ENCODE measurements at regions not wholly inside any gene's neighbourhood (a gene's known extent, or its start where the extent isn't known, plus 50 kb on each side); places are given as distances from the start of the nearest gene placed in this dataset.

- Histone ChIP-seq H3K27me3 (ENCODE audit: control insufficient read depth, insufficient read depth, low read length) (no peaks in the 10 kb centered on the region), H3K9me3 (ENCODE audit: control insufficient read depth, low read depth, low read length) (no peaks in the 10 kb centered on the region), H3K36me3 (ENCODE audit: control insufficient read depth, insufficient read depth, low read length) (no peaks in the 10 kb centered on the region), H3K4me3 (ENCODE audit: low read length) (no peak overlapping the region), H3K4me1 (ENCODE audit: control insufficient read depth, insufficient read depth, low read length) (no peaks in the 10 kb centered on the region), H3K27ac (ENCODE audit: low read length) (no peak overlapping the region)
- 100% methylated on average over 1 of the region's 2 CpGs for WGBS (ENCODE audit: insufficient coverage, low lambda C conversion rate)
- DNase-seq, result no peak
These were observed 281.1 kb downstream of the SPRY2 start for GRCh38 chr13:80059789-80060188.

DNA sequence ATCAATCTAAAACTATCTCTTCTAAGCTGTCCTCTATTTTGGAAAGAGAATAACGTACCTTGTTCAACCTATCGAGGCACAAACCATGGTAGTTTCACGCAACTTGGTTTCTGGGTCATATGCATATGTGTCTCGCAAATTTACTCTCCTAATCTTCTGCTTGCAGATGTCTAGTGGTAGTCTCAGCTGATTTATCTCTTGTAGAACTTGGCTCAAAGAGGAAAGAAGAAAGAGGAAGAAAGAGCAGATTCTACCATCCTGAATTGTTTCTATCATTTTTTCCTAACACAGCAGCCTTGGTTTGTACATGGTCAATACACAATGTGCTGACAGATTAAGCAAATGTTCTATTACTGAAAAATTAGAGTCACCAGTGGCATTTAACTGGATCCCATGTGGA is 282.3 kb downstream of the SPRY2 start:
- Histone ChIP-seq H3K36me3 (ENCODE audit: control insufficient read depth, insufficient read depth, low read length) (no peaks in the 10 kb centered on the region), H3K9me3 (ENCODE audit: control insufficient read depth, low read depth, low read length) (no peaks in the 10 kb centered on the region), H3K4me1 (ENCODE audit: control insufficient read depth, insufficient read depth, low read length) (no peaks in the 10 kb centered on the region), H3K27me3 (ENCODE audit: control insufficient read depth, insufficient read depth, low read length) (no peaks in the 10 kb centered on the region), H3K27ac (ENCODE audit: low read length) (no peak overlapping the region), H3K4me3 (ENCODE audit: low read length) (no peak overlapping the region)
- DNase-seq, result no peak
- WGBS (ENCODE audit: insufficient coverage, low lambda C conversion rate), result no CpG with 5 or more reads among the region's 4 CpGs

GRCh38 chr13:80055847-80056246 is 285.1 kb downstream of the SPRY2 start:
- H3K27ac ChIP-seq (ENCODE audit: low read length), result no peak overlapping the region
- no peak for DNase-seq
- no peaks in the 10 kb centered on the region for H3K36me3 ChIP-seq (ENCODE audit: control insufficient read depth, insufficient read depth, low read length)
- H3K4me3 ChIP-seq (ENCODE audit: low read length), result no peak overlapping the region
- no peaks in the 10 kb centered on the region for H3K27me3 ChIP-seq (ENCODE audit: control insufficient read depth, insufficient read depth, low read length)
- 100% methylated on average over 1 of the region's 4 CpGs for WGBS (ENCODE audit: insufficient coverage, low lambda C conversion rate)
- H3K9me3 ChIP-seq (ENCODE audit: control insufficient read depth, low read depth, low read length), result no peaks in the 10 kb centered on the region
- H3K4me1 ChIP-seq (ENCODE audit: control insufficient read depth, insufficient read depth, low read length), result no peaks in the 10 kb centered on the region

- no CpG with 5 or more reads among the region's 3 CpGs for WGBS (ENCODE audit: insufficient coverage, low lambda C conversion rate)
These were observed 286.1 kb downstream of the SPRY2 start for GRCh38 chr13:80054806-80055205.

DNA sequence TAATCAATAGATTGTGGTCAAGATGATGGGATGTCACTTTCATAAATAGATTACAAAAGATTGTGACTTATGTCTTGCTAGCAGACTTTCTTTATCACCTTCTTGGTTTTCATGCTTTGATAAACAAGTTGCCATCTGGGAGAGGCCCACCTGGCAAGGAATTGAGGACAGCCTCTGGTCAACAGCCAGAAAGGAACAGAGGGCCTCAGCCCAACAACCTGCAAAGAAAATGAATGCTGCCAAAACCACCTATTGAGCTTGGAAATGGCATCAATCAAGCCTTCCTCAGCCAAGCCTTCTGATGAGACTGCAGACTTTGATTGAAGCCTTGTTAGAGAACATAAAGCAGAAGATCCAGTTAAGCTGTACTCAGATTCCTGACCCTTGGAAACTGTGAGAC is 288.6 kb downstream of the SPRY2 start:
- no peaks in the 10 kb centered on the region for H3K4me1 ChIP-seq (ENCODE audit: control insufficient read depth, insufficient read depth, low read length)
- H3K27me3 ChIP-seq (ENCODE audit: control insufficient read depth, insufficient read depth, low read length), result no peaks in the 10 kb centered on the region
- H3K4me3 ChIP-seq (ENCODE audit: low read length), result no peak overlapping the region
- H3K9me3 ChIP-seq (ENCODE audit: control insufficient read depth, low read depth, low read length), result no peaks in the 10 kb centered on the region
- H3K36me3 ChIP-seq (ENCODE audit: control insufficient read depth, insufficient read depth, low read length), result no peaks in the 10 kb centered on the region
- H3K27ac ChIP-seq (ENCODE audit: low read length), result no peak overlapping the region
- no peak for DNase-seq

More at GRCh38 chr13:80054806-80055205, 286.1 kb downstream of the SPRY2 start:
- DNase-seq, result no peak
- Histone ChIP-seq H3K27ac (ENCODE audit: low read length) (no peak overlapping the region), H3K9me3 (ENCODE audit: control insufficient read depth, low read depth, low read length) (no peaks in the 10 kb centered on the region), H3K36me3 (ENCODE audit: control insufficient read depth, insufficient read depth, low read length) (no peaks in the 10 kb centered on the region), H3K27me3 (ENCODE audit: control insufficient read depth, insufficient read depth, low read length) (no peaks in the 10 kb centered on the region), H3K4me3 (ENCODE audit: low read length) (no peak overlapping the region), H3K4me1 (ENCODE audit: control insufficient read depth, insufficient read depth, low read length) (no peaks in the 10 kb centered on the region)

- H3K36me3 ChIP-seq (ENCODE audit: control insufficient read depth, insufficient read depth, low read length), result no peaks in the 10 kb centered on the region
- H3K4me3 ChIP-seq (ENCODE audit: low read length), result no peak overlapping the region
- H3K27me3 ChIP-seq (ENCODE audit: control insufficient read depth, insufficient read depth, low read length), result no peaks in the 10 kb centered on the region
- 100% methylated on average over 1 of the region's 1 CpG for WGBS (ENCODE audit: insufficient coverage, low lambda C conversion rate)
- no peak overlapping the region for H3K27ac ChIP-seq (ENCODE audit: low read length)
- H3K4me1 ChIP-seq (ENCODE audit: control insufficient read depth, insufficient read depth, low read length), result no peaks in the 10 kb centered on the region
- no peak for DNase-seq
- no peaks in the 10 kb centered on the region for H3K9me3 ChIP-seq (ENCODE audit: control insufficient read depth, low read depth, low read length)
These were observed 290.7 kb downstream of the SPRY2 start for GRCh38 chr13:80050252-80050651.

- DNase-seq, result peak; percentile 13 to 46
- Histone ChIP-seq H3K4me3 (ENCODE audit: low read length) (no peak overlapping the region), H3K27ac (ENCODE audit: low read length) (no peak overlapping the region), H3K27me3 (ENCODE audit: control insufficient read depth, insufficient read depth, low read length) (no peaks in the 10 kb centered on the region), H3K9me3 (ENCODE audit: control insufficient read depth, low read depth, low read length) (no peaks in the 10 kb centered on the region), H3K4me1 (ENCODE audit: control insufficient read depth, insufficient read depth, low read length) (no peaks in the 10 kb centered on the region), H3K36me3 (ENCODE audit: control insufficient read depth, insufficient read depth, low read length) (no peaks in the 10 kb centered on the region)
- no CpG with 5 or more reads among the region's 7 CpGs for WGBS (ENCODE audit: insufficient coverage, low lambda C conversion rate)
These were observed 292.1 kb downstream of the SPRY2 start for GRCh38 chr13:80048802-80049201.

DNA sequence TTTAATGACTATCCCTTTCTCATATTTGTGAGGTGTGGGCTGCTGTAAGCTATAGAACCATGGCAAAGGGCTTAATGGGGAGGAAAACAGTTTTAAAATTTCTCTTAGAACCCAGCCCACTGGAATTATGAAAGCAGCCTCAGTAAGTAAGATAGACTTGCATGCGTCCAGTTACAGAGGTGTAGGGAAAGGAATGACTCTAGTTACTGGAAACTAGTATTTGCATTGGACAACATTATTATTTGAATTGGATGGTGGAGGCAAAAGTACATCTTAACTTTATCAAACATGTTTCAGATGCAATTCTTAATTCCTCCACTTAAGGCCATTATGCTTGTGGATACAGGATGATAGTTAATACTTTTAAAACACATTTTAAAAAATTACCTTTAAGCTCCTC is 292.9 kb downstream of the SPRY2 start:
- no peaks in the 10 kb centered on the region for H3K4me1 ChIP-seq (ENCODE audit: control insufficient read depth, insufficient read depth, low read length)
- DNase-seq, result no peak
- no peaks in the 10 kb centered on the region for H3K36me3 ChIP-seq (ENCODE audit: control insufficient read depth, insufficient read depth, low read length)
- whole genome bisulfite sequencing (ENCODE audit: insufficient coverage, low lambda C conversion rate), result no CpG with 5 or more reads among the region's 1 CpG
- H3K27ac ChIP-seq (ENCODE audit: low read length), result no peak overlapping the region
- H3K4me3 ChIP-seq (ENCODE audit: low read length), result no peak overlapping the region
- no peaks in the 10 kb centered on the region for H3K27me3 ChIP-seq (ENCODE audit: control insufficient read depth, insufficient read depth, low read length)
- no peaks in the 10 kb centered on the region for H3K9me3 ChIP-seq (ENCODE audit: control insufficient read depth, low read depth, low read length)

DNA sequence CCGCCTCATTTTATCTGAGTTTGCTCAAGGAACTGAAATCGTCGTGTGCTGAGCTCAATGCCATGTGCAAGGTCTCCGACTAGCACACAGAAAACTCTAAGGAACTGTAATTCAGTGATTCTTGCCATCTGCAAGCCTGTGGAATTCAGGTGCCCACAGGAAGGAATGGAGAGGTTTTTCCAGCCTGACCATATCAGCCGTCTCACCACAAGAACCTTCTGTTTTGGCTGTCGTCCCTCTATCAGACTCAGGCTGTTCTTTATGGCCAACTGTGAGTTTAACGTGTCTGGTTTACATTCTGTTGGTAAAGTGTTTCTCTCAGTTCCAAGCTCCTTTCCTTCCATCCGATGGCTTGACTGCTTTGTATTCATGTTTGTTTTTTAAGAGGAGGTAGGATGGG is 293.5 kb downstream of the SPRY2 start:
- DNase-seq, result no peak
- Histone ChIP-seq H3K4me1 (ENCODE audit: control insufficient read depth, insufficient read depth, low read length) (no peaks in the 10 kb centered on the region), H3K27me3 (ENCODE audit: control insufficient read depth, insufficient read depth, low read length) (no peaks in the 10 kb centered on the region), H3K36me3 (ENCODE audit: control insufficient read depth, insufficient read depth, low read length) (no peaks in the 10 kb centered on the region), H3K4me3 (ENCODE audit: low read length) (no peak overlapping the region), H3K27ac (ENCODE audit: low read length) (no peak overlapping the region), H3K9me3 (ENCODE audit: control insufficient read depth, low read depth, low read length) (no peaks in the 10 kb centered on the region)
- WGBS (ENCODE audit: insufficient coverage, low lambda C conversion rate), result 71% methylated on average over 3 of the region's 8 CpGs

GRCh38 chr13:80040981-80041317 is 300.0 kb downstream of the SPRY2 start:
- Histone ChIP-seq H3K27me3 (ENCODE audit: control insufficient read depth, insufficient read depth, low read length) (no peaks in the 10 kb centered on the region), H3K27ac (ENCODE audit: low read length) (no peak overlapping the region), H3K9me3 (ENCODE audit: control insufficient read depth, low read depth, low read length) (no peaks in the 10 kb centered on the region), H3K4me3 (ENCODE audit: low read length) (no peak overlapping the region), H3K4me1 (ENCODE audit: control insufficient read depth, insufficient read depth, low read length) (peaks cover 11% of the 10 kb centered on the region), H3K36me3 (ENCODE audit: control insufficient read depth, insufficient read depth, low read length) (no peaks in the 10 kb centered on the region)
- 31% methylated on average over 2 of the region's 4 CpGs for WGBS (ENCODE audit: insufficient coverage, low lambda C conversion rate)
- no peak for DNase-seq

GRCh38 chr13:80040196-80040980 is 300.5 kb downstream of the SPRY2 start:
- peaks cover 11% of the 10 kb centered on the region for H3K4me1 ChIP-seq (ENCODE audit: control insufficient read depth, insufficient read depth, low read length)
- no peaks in the 10 kb centered on the region for H3K9me3 ChIP-seq (ENCODE audit: control insufficient read depth, low read depth, low read length)
- DNase-seq, result peak; percentile 70 to 81
- no peaks in the 10 kb centered on the region for H3K36me3 ChIP-seq (ENCODE audit: control insufficient read depth, insufficient read depth, low read length)
- H3K4me3 ChIP-seq (ENCODE audit: low read length), result no peak overlapping the region
- 67% methylated on average over 1 of the region's 4 CpGs for WGBS (ENCODE audit: insufficient coverage, low lambda C conversion rate)
- no peaks in the 10 kb centered on the region for H3K27me3 ChIP-seq (ENCODE audit: control insufficient read depth, insufficient read depth, low read length)
- H3K27ac ChIP-seq (ENCODE audit: low read length), result no peak overlapping the region
